Urothelium cell line (cell line): ENCODE measurements at regions not wholly inside any gene's neighbourhood (a gene's known extent, or its start where the extent isn't known, plus 50 kb on each side); places are given as distances from the start of the nearest gene placed in this dataset.

ENCODE experiments used
- DNase-seq: peaks from one replicate; pipeline ENCODE4 v3.0.0; 2011; ENCODE audit warnings: low spot score, mixed read lengths
- FAIRE-seq: peaks from 2 replicates; lab custom pipeline; 2011; peaks lifted over from hg19 to GRCh38; lab: Jason Lieb, UNC

DNA sequence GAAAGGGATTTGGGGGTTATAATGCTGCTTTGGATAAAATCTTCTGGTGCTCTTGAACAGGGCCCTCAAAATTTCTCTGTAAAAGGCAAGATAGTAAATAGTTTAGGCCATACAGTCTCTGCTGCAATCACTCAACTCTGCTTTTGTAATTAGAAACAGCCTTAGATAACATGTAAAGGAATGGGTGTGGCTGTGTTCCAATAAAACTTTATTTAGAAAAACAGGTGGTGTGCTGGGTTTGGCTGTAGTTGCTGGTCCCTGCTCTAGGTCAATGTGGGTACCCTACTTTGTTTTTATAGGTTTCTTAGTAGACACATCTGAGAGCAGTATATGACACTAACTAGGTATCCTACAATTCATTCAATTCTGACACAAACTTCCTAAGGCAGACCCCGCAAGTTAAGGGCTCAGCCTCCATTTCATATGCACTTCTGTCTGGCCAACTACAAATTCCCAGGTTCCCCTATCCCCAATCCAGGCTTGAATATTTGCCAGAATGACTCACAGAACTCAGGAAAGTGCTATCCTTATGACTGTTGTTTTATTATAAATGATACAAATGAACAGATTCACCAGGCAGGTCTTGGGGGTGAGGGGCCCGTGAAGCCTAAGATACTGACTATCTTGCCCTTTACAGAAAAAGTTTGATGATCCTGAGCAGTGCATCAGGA lies 349.9 kb downstream of the RPS24 start:
- DNase-seq (no peak), FAIRE-seq (no peak)

DNA sequence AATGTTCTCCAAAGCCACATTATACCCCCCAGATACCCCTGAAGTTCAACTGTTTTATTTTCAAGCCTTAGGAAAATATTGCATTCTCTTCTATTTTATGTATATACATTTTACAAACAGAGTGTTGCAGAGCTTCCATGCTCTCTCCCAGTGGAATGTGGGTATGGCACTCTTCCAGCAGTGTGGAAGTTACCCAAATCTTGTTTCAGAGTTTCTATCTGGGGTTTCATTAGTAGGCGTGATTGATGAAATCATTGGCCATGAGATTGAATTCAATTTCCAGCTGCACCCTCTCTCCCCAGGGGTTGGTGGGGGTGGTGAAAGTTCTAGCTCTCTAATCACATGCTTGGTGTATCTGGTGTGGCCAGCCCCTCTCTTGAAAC lies 350.4 kb downstream of the RPS24 start:
- FAIRE-seq: no peak
- no peak for DNase-seq

DNA sequence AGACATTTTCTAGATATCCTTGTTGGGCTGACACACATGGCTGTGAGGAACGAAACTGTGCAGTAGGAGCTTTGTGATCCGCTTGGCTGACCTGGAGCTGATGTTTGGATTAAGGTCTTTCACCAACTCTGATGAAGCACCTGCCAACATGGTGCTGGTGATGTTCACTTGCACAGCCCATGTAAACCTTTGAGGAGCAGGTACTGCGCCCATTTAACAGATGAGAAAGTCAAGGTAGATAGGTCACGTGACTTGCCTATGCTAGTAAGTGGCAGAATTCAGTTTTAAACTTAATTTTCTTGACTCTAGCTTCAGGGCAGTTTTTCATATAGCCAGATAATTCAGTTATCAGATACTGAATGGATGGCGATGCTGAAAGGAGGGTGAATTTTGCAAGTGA lies 351.9 kb downstream of the RPS24 start:
- FAIRE-seq: no peak
- DNase-seq: no peak

DNA sequence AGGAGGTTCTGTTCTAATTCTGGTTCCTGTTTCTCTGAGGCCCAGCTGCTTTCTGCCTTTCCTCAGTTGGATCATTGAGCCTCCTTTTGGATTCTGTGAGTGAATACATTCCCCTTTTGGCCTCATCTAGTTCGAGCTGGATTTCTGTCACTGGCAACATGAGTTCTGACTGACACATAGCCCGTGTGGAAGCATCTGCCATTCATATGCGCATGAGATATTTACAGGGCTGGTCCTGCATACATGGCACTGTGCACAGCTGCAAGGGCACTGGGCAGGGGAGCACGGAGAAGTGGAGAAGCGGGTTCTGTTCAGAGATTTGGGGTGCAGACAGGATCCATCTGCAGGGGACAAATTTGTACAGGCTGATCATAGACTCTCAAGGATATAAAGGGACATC lies 352.8 kb downstream of the RPS24 start:
- FAIRE-seq (no peak), DNase-seq (no peak)

DNA sequence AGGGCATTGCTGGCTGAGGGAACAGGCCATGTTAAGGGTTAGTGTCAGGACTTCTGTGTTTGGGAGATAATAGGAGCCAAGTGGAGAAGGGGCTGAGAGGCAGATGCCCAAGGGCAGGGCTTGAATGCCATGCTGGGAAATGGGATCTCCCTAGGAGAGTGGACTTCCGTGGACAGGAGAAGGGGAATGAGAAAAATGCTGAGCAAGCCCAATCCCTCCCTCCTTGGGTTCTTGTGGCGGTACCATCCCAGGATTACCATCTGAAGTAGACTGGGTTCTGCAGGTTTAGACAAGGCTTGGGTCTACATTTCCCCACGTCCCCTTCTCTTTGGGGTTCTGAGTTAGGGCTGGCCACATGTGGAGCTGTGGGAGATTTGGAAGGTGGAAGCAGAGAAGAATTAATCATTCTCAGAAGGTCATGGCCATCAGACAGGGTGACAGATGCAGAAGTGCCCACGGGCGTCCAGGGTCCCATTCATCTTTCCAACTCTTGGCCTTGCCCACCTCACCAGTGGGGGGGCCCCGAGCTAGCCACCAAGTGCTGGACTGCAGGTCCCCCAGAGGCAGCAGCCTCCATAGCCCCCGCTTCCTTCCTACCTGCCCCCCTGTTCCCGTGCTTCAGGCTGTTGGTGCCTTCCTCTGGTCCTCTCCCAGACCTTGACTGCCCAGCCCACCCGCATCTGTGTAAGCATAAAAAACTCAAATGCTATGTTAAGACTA lies 354.8 kb downstream of the RPS24 start:
- FAIRE-seq (no peak), DNase-seq (no peak)

DNA sequence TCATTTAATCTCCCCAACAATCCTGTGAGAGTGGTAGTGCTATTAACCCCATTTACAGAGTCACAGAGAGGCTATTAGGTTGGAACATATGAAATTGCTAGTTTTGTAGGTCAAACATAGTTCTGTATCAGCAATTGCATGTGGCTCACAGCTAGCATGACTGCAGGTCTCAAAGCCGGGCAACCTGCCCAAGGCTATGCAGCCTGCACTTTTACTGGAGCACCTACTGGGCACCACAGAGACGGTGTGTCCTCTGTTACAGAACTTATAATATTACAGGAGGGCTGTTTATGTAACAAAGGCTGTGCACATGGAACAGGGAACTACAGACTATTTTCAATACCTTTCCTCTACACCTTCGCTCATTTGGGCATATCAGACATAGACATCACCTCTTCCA lies 355.8 kb downstream of the RPS24 start:
- DNase-seq (no peak), FAIRE-seq (no peak)

DNA sequence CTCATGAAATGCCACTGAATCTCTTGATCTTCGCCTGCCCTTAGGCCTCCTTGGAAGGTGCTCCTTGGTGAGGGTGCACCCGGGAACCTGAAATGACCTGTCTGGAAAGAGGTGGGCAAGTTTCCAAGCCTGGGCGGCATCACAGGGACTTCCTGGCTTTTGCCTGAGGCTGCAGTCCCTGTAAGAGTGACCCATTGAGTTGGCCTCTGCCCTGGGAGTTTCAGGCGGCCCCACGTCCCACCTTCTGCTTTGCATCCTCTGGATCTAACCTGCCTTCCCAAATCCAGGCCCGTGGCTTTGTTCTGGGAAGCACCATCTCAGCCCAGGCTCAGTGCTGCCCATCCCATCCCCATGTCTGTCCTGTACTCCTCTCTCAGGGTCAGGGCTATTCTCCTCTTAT lies 356.4 kb downstream of the RPS24 start:
- FAIRE-seq: no peak

DNA sequence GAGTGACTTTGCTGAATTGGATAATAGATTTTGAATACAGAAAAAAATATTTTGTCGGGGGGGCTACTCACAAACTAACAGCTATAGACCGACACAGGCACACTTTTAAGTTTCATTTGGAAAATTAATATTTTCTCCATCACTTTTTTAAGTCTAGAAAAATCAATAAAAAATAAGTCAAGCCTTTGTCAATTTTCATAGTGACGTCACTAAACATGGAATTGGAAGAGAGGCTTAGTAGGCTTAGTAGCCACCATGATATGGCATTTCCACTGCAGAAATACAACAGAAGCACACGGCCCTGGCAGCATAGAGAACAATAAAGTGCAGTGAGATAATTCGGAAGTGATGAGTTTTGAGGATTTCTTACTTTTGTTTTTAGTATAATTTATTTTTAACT lies 357.2 kb downstream of the RPS24 start:
- FAIRE-seq: no peak

More for the DNA sequence above, 356.4 kb downstream of the RPS24 start:
- no peak for DNase-seq

DNA sequence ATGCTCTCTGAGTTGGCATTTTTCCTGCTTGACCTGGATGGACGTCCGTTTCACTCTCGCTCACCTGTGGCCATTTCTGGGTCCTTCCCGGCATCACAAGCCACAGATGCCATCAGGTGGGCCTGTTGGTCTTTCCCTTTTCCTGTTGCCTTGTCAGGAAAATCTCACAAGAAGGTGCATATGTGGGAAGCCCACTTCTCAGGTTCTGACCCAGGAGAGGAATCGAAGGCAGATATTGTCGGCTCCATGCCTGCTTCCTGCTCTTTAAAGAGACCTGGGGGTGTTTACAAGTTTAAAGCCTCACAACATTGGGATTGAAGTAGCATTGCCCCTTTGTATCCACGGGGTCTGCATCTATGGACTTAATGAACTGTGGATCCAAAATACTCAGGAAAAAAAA lies 357.9 kb downstream of the RPS24 start:
- FAIRE-seq (no peak), DNase-seq (no peak)

More for the DNA sequence above, 357.2 kb downstream of the RPS24 start:
- no peak for DNase-seq

DNA sequence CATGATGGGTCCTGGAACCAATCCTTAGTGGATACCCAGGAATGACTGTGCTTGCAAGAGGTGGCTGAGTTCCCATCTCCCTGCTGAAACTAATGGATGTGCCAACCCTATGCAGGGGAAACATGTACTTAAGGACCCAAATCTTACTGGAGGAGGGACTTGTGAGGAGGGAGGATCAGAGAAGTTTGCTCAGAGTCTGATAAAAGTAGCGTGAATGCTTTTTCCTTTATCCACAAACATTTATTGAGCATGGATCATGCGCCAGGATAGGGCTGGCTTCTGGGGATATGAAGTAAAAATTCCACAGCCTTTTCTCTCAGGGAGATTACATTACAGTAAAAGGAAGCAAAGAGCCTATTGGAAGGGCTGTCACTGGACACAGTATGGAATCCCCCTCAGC lies 358.5 kb downstream of the RPS24 start:
- no peak for FAIRE-seq
- DNase-seq: no peak

DNA sequence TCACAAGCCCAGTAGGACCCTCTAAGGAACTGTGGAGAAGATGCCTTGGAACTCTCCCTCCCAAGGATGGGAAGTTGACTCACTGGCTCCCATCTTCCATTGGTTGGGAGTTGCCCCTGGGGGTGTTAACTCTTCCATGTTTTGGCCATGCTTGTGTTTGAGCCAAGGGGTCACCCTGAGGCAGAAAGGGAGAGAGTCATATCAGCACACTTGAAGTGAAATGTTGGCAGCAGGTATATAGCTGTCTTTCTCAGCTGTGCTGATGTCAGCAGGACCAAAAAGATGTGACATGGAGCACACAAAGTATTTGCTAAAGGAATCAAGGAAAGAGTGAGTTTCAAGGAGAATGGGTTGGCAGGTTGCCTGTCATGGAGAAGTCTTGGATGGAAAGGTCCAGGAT lies 359.4 kb downstream of the RPS24 start:
- DNase-seq: no peak
- FAIRE-seq: peak; percentile 53

DNA sequence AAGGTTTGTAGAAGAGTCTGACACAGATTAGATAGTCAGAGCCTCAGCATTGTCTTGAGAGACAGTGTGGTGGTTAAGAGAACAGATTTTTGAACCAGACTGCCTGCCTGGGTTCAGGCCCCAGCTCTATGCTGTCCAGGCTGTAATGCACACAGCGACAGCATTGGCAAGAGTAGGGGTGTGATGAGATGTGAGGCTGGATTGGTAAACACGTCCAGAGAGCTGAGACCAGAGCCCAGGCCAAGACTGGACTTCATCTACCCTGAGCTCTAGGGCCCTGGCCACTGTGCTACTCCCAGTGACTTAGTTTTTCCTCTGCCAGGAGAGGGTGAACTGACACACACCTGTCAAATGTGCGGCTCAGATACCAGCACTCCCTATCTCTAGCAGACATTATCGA lies 360.4 kb downstream of the RPS24 start:
- no peak for DNase-seq
- FAIRE-seq: no peak

DNA sequence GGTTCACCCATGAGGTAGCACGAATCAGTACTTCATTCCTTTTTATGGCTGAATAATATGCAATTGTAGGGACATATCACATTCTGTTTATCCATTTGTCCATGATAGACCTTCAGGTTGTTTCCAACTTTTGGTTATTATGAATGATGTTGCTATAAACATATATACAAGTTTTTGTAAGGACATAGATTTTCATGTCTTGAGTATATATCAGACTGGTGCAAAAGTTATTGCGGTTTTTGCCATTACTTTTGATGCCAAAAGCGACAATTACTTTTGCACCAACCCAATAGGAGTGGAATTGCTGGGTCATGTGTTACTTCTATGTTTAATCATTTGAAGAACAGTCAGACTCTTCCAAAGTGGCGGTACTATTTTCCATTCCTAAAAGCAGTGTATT lies 361.5 kb downstream of the RPS24 start:
- no peak for FAIRE-seq
- DNase-seq: no peak

DNA sequence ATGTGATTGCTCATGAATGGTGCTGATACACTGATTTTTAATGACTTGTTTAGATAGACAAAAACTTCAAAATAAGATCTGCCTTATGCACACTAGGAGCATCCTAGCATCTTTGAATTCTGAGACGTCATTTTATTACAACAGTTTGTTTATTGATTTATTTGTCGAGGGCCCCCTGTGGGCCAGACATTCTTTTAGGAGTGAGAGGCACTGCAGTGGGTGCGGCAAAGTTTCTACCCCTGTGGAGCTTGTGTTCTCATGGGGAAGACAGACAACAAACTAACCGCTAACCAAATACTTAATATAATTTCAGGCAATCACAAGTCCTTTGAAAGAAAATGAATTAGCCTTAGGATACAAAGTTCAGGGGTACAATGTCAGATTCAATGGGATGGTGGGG lies 363.1 kb downstream of the RPS24 start:
- FAIRE-seq: no peak
- DNase-seq: no peak

DNA sequence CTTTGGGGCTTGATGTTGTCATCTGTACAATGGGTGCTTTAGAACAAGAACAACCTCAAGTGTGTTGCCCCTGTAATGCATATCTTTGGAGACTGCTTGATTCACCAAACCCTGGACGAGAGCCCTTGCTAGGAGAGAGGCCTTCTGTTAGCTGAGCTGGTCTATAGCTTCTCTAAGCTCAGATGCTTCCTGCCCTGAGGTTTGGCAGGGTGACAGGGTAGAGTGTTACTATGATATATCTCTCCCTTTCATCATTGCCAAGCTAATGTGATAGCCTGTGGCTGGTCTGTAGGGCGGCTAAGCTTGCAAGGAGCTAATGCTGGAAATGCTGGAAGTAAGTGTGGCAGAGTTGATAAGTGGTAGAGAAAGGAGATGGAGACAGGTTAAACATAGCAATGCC lies 364.1 kb downstream of the RPS24 start:
- no peak for FAIRE-seq
- no peak for DNase-seq

DNA sequence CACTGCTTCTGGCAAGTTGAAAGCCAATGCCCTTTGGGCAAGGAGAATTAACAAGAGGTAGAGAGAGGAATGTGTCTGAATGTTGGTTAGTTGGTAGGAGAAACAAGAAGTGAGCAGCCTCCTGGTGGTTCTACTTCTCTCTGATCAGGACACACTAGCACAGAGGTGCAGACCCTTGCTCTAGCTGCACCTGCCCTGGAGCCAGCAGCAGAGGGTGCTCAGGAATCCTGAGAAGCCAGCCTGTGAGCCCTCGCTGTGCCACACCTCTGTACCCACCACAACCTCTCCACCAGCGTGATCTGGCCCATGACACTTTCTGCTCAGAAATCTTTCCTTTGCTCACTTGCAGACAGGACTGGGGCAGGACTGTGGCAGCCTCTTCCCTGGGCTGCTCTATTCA lies 364.7 kb downstream of the RPS24 start:
- DNase-seq (no peak), FAIRE-seq (no peak)

DNA sequence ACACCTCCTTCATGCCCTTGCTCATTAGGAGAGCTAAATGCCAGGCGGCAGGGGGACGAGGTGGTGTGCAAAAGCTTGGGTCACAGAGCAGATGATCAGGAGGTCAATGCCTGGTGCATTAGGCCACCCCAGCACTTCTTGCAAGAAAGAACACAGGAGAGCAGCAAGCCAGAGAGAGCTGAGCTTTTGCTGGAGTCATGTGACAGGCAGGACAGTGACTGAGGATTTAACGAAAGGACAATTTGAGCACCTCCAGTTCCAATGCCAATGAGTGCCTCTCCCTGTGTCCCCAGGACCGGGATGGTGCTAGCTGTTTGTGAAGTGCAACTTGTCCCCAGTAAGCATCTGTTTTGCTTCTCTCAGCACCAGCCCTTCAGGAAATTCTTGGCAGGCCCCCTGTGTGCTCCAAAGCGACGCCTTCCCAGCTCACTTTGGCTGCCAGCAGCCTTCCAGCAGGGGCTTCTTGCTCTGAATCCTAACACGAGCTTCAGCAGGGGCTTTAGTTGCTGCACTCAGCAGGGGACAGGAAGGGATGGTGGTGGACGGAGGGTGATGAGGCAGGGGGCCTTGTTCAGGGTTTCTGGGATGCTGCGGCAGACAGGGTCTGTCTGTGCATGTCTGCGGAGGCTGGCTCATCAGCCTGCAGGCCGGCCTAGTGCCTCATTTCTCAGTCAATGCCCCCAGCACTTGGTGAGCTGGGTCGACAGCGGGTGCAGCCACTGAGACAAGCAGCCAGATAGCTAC lies 368.1 kb downstream of the RPS24 start:
- DNase-seq: no peak
- no peak for FAIRE-seq

DNA sequence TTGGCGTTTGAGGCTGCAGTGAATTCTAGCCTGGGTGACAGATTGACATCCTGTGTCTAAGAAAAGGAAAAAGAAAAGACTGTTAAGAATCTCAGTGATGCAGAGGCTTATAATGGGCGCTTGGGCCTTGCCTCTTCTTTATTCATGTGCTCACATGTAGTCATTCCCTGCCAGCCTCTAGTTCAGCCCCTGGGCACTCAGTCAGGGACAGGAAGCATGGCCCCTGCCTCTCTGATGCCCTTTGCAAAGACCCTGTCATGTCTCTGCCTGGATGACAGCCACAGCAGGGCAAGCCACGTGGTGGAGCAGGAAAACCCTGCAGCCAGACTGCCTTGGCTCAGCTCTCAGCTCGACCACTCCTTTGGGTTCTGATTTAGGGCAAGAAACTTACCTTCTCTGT lies 368.9 kb downstream of the RPS24 start:
- FAIRE-seq: no peak
- DNase-seq: no peak

DNA sequence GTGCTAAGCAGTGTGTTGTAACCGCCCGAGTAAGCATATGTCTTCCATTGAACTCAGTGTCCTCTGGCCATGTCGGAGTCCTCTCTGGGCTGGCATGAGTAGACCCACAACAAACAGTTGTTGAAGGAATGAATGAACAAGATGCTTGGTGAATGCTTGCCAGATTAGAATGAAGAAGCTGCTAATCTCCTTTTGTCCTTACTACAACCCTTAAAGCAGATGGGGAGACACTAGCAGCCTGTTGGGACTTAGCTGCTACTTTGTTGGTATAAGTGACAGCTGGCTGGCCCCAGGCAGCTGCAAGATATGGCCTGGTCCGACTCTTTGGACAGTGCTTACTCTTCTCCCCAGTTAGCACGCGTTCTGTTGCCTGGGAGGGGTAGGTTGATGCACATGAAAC lies 370.1 kb downstream of the RPS24 start:
- no peak for DNase-seq
- FAIRE-seq: no peak

DNA sequence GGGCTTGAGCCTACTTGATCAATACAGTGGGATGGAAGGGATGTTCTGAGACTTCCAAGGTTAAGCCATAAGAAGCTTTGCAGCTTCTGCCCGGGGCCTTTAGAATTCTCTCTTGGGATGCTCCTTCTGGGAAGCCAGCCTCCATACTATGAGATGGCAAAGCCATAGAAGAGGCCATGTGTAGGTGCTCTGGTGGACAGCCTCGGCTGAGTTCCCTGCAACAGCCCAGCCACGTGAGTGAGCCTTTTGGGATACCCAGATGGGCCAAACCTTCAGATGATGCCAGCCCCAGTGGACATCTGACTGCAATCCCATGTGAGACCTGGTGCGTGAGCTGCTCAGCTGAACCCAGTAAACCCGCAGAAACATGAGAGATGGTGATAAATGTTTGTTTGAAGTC lies 370.6 kb downstream of the RPS24 start:
- DNase-seq (no peak), FAIRE-seq (no peak)

DNA sequence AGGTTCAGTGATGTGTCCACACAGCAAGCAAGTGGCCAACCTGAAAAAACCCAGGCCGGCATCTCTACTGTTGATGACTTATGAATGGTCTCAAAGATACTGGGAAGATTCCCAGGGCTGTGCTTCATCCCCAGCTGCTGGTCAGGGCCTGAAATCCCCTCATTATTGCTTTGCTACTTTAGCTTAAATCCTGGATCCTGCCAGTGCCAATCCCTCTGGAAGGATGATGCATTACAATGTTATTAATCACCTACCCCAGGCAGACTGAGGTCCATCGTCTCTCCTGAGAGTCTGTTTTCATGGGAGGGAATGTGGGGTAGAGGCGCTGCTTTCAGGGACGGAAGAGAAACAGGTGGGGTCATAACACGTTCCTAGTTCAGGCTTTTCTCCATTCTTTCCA lies 371.6 kb downstream of the RPS24 start:
- DNase-seq: no peak
- FAIRE-seq: no peak

DNA sequence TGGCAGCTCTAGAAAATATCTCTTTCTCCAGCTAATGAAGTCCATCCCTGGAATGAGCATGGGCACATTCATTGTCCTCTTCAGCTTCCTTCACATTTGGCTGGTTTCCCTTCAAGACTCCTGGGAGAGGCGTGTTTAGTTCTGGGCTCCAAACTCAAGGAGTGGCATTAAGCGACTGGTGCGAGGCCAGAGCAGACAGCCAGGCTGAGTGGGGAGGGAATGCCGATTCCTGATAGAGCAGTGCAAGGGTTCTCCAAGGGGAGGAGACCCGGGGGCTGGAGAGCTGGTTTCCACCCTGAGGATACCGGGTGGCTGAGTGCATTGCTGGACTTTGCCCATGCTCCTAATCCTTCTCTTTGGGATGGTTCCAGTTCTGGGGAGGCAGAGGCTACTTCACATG lies 372.1 kb downstream of the RPS24 start:
- FAIRE-seq (no peak), DNase-seq (no peak)
